ENCODE measurements at regions not wholly inside any gene's neighbourhood (a gene's known extent, or its start where the extent isn't known, plus 50 kb on each side); places are given as distances from the start of the nearest gene placed in this dataset.

DNA sequence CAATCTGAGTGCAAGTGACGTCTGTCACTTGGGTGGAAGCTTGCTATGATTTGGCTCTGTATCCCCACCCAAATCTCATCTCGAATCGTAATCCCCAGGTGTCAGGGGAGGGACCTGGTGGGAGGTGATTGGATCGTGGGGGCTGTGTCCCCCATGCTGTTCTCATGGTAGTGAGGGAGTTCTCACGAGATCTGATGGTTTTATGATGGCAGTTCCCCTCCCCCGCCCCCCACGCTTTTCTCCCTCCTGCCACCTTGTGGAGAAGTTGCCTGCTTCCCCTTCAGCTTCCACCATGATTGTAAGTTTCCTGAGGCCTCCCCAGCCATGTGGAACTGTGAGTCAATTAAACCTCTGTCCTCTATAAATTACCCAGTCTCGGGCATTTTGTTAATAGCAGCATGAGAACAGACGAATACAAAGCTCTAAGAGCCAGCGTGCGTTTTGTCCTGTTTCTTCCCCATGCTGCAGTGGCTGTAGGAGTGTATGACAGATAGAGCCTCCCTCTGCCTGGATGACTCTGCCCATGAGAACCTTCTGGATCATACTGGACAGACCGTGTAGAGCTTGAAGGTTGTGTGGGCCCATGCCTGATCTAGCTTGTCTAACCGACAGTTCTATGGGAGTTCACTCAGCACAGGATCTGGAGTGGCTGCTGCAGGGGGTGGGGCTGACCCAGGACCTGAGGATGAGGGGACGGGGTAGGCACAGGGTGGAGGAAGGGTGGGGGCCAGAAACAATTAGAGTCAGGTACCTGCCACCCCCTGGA is 139.7 kb upstream of the ERRFI1 start:
- TF ChIP-seq EZH2phosphoT487 (IDR thresholded peaks at IDR 0.05; ENCODE audit: low read depth, severe bottlenecking, unreplicated experiment), result no peak
- peak; percentile 27 for TF ChIP-seq CTCF (IDR thresholded peaks at IDR 0.05; ENCODE audit: poor library complexity)

All from hepatocyte (in vitro differentiated cells).